RWPE1 (cell line): ENCODE measurements at regions not wholly inside any gene's neighbourhood (a gene's known extent, or its start where the extent isn't known, plus 50 kb on each side); places are given as distances from the start of the nearest gene placed in this dataset.
"Not testable (repeated sequence)": the region's sequence is repeated elsewhere in the genome, so short reads cannot be mapped to it uniquely, and the experiment has no call there.

Source experiments
- CTCF ChIA-PET: fragments of 350-600 bp; sonication (Branson Sonifier 250); formaldehyde crosslinking; extraction: SDS; loops from one replicate; lab custom pipeline; 2021; lab: Yijun Ruan, JAX
- POLR2A ChIA-PET: fragments of 400-600 bp; formaldehyde crosslinking; extraction: SDS; loops from one replicate; lab custom pipeline; 2020; ENCODE audit warnings: antibody characterized with exemption; ENCODE audit not compliant: low non-redundant PET; lab: Yijun Ruan, JAX
- DNase-seq: peaks from one replicate; pipeline ENCODE4 v3.0.0; 2012; ENCODE audit warnings: low spot score
- H3K27ac ChIP-seq: fragments of 450-650 bp; 2 replicates; pipeline ENCODE4 v1.5.1; 2017
- TF ChIP-seq, protein P1 (sequence below): fragments of 450-650 bp; conservative IDR thresholded peaks from 2 replicates; pipeline ENCODE4 v1.5.1; 2017; ENCODE audit warnings: low read depth, mild to moderate bottlenecking

DNA sequence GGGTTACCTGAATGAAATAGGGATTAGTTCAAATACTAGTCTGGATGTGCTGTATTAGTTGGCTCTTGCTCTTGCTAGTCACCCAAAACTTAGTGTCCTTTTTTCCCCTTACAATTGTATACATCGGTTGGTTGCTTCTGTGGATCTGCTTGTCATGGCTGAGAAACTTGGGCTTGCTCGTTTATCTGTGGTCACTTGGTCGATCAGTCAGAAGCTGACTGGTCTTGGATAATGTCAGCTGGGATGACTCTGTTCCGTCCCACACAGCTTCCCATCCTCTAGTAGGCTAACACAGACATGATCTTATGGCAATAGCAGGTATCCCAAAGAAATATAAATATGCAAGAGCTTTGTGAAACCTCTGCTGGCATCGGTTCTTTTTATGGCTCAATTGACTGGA lies 807.4 kb downstream of the MAT2B start:
- TF ChIP-seq, protein P1, sequence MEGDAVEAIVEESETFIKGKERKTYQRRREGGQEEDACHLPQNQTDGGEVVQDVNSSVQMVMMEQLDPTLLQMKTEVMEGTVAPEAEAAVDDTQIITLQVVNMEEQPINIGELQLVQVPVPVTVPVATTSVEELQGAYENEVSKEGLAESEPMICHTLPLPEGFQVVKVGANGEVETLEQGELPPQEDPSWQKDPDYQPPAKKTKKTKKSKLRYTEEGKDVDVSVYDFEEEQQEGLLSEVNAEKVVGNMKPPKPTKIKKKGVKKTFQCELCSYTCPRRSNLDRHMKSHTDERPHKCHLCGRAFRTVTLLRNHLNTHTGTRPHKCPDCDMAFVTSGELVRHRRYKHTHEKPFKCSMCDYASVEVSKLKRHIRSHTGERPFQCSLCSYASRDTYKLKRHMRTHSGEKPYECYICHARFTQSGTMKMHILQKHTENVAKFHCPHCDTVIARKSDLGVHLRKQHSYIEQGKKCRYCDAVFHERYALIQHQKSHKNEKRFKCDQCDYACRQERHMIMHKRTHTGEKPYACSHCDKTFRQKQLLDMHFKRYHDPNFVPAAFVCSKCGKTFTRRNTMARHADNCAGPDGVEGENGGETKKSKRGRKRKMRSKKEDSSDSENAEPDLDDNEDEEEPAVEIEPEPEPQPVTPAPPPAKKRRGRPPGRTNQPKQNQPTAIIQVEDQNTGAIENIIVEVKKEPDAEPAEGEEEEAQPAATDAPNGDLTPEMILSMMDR = no peak
- CTCF ChIA-PET = no interaction called here
- DNase-seq = no peak
- H3K27ac ChIP-seq = no peak overlapping the region
- POLR2A ChIA-PET = no interaction called here

DNA sequence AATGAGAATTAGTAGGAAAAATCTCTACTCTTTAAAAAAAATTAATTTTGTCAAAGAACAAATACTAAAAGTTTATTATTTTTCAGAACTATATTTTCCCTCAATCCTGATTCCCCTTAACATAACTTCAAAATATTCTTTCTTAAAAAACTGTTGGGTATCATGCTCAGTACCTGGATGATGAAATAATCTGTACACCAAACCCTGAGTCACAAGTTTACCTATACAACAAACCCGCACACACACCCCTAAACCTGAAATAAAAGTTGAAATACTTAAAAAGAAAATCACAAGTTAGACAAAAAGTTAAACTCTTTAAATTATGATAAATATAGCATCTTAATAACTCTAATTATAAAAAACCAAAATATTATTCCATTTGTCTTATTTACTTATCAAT lies 812.3 kb downstream of the MAT2B start:
- CTCF ChIA-PET = no interaction called here
- TF ChIP-seq, protein P1 = no peak
- no peak overlapping the region for H3K27ac ChIP-seq
- no peak for DNase-seq
- POLR2A ChIA-PET = no interaction called here

DNA sequence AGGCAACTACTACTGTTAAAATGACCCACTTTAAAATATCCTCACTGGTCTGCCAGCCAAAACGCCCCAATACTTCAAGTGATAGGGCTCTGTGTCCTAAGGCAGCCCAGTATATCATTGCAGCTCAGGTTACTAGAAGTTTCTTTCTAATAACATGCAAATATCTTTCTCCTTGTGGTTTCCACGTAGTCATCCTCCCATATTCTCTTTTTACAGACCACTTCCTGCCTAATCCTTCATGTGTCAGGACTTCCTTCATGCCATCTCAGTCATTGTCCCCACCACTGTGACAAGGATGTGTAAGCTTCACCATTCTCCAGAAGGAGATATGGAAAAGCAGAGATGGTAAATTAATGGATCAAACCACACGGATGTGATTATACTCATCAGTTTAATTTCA lies 813.7 kb downstream of the MAT2B start:
- H3K27ac ChIP-seq = no peak overlapping the region
- TF ChIP-seq, protein P1 = no peak
- DNase-seq = no peak
- ChIA-PET POLR2A (no interaction called here), CTCF (interaction anchor here (0.6 kb wide), 1 partner anchor 1265 kb away, joined by 4 read pairs; no protein-coding TSS in a partner anchor)

- DNase-seq = no peak
- ChIA-PET CTCF (interaction anchor here (0.6 kb wide), 1 partner anchor 574 kb away, joined by 4 read pairs; no protein-coding TSS in a partner anchor), POLR2A (no interaction called here)
- TF ChIP-seq, protein P1 = no peak
- no peak overlapping the region for H3K27ac ChIP-seq
Measured at GRCh38 chr5:164324239-164324638, 818.8 kb downstream of the MAT2B start.

DNA sequence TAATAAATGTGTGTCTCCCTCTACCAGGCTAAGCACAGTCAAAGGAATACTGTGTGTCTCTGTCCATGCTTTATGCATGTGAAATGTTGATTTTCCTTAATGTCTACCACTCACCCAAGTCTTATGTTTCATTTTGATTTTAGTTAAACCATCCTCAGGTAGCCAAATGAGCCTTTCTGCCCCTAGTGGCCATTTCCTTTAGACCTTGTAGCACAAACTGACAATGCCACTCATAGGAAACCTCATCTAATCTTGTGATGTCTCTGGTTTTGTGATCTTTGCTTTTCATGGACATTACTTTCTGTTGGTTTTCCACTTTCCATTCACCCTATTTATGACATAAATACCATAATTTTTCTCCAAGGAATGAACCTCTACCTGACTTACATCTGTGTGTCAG lies 820.8 kb downstream of the MAT2B start:
- no peak for DNase-seq
- ChIA-PET POLR2A (no interaction called here), CTCF (no interaction called here)
- H3K27ac ChIP-seq = no peak overlapping the region
- TF ChIP-seq, protein P1 = no peak; the same call in 1 of the 2 replicates

DNA sequence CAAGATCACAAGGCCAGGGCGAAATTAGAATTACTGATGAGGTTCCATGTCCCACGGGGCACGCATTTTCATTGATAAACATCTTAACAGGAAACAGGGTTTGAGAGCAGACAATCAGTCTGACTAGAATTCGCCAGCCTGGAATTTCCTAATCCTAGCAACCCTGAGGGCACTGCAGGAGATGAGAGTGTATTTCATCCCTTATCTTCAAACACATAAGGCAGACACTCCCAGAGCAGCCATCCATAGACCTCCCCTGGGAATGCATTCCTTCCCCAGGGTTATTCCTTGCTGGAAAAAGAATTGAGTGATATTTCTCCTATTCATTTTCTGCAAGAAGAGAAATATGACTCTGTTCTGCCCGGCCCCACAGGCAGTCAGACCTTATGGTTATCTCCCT lies 821.7 kb downstream of the MAT2B start:
- H3K27ac ChIP-seq, POLR2A ChIA-PET, DNase-seq, CTCF ChIA-PET: not testable (repeated sequence)

GRCh38 chr5:164332349-164333196 lies 827.2 kb downstream of the MAT2B start:
- CTCF ChIA-PET = no interaction called here
- TF ChIP-seq, protein P1 = no peak
- no peak for DNase-seq
- no peak overlapping the region for H3K27ac ChIP-seq
- POLR2A ChIA-PET = no interaction called here
